Lung (tissue), 11 donors: ENCODE measurements at regions not wholly inside any gene's neighbourhood (a gene's known extent, or its start where the extent isn't known, plus 50 kb on each side); places are given as distances from the start of the nearest gene placed in this dataset.
A peak's percentile ranks its signal among the peaks of the same experiment; 100 is the strongest.

Experiments used
- ATAC-seq: fragments of 200-7000 bp; cut with Tn5 transposase; one replicate; pipeline ENCODE4 v1.9.1; 2020; ENCODE audit warnings: moderate number of reproducible peaks; ENCODE audit not compliant: insufficient read depth, low FRiP score
- DNase-seq, 3 donors: peaks; one replicate each; pipeline ENCODE4 v3.0.0-alpha.2; 2013 to 2017
- H3K27ac ChIP-seq, 2 donors: one replicate each; pipeline ENCODE4 v1.5.1; 2013; ENCODE audit warnings: mild to moderate bottlenecking in 2 of 2, moderate library complexity in 2 of 2, control low read depth in 1 of 2, inconsistent platforms in 1 of 2, low read depth in 1 of 2, low read length in 1 of 2
- H3K27me3 ChIP-seq, 3 donors: one replicate each; pipeline ENCODE4 v1.5.1; 2013; ENCODE audit warnings: low read length in 2 of 3; ENCODE audit not compliant: control insufficient read depth in 3 of 3, insufficient read depth in 3 of 3
- H3K36me3 ChIP-seq, 4 donors: one replicate each; pipeline ENCODE4 v1.5.1; 2013; ENCODE audit warnings: low read length in 4 of 4, mild to moderate bottlenecking in 1 of 4, moderate library complexity in 1 of 4; ENCODE audit not compliant: control insufficient read depth in 4 of 4, insufficient read depth in 4 of 4
- H3K4me1 ChIP-seq, 5 donors: one replicate each; pipeline ENCODE4 v1.5.1; 2013; ENCODE audit warnings: low read length in 5 of 5, mild to moderate bottlenecking in 2 of 5, moderate library complexity in 1 of 5; ENCODE audit not compliant: control insufficient read depth in 5 of 5, insufficient read depth in 5 of 5
- H3K4me3 ChIP-seq: one replicate; pipeline ENCODE4 v1.5.1; 2013; ENCODE audit warnings: mild to moderate bottlenecking, control low read depth, moderate library complexity
- H3K9ac ChIP-seq, 2 donors: one replicate each; pipeline ENCODE4 v1.5.1; 2013; ENCODE audit warnings: low read length in 2 of 2, control low read depth in 1 of 2; ENCODE audit not compliant: insufficient read depth in 1 of 2
- H3K9me3 ChIP-seq, 4 donors: one replicate each; pipeline ENCODE4 v1.5.1; 2013; ENCODE audit warnings: low read length in 3 of 4, mild to moderate bottlenecking in 1 of 4, moderate library complexity in 1 of 4; ENCODE audit not compliant: control insufficient read depth in 4 of 4, insufficient read depth in 3 of 4
- CTCF ChIP-seq: IDR thresholded peaks from 2 replicates; pipeline ENCODE4 v1.5.1; 2012; ENCODE audit warnings: mild to moderate bottlenecking; ENCODE audit errors: control extremely low read depth, extremely low read depth
- WGBS, 2 donors: extraction: QIAGEN DNeasy Blood & Tissue Kit; methylation state at CpG; one replicate each; pipeline ENCODE4 v1.1.7; 2013; 5-methylcytosine and 5-hydroxymethylcytosine counted together
- donor health status: control.
- donor health status: control.
- donor health status: Bipolar disorder and iron deficiency.
- donor health status: healthy.
- donor health status: DM: yes; HTN: yes; CAD: no.

GRCh38 chr10:117780411-117780810 lies 237.9 kb downstream of the EMX2 start:
- Histone ChIP-seq H3K9ac (no peak overlapping the region), H3K27me3 (no peaks in the 10 kb centered on the region), H3K27ac (no peak overlapping the region), H3K4me1 (peaks cover 0 to 3% (median 0%) of the 10 kb centered on the region in 5 donors), H3K9me3 (peaks cover 0 to 5% (median 0%) of the 10 kb centered on the region in 4 donors), H3K36me3 (no peaks in the 10 kb centered on the region), H3K4me3 (no peak overlapping the region)
- TF ChIP-seq CTCF, result no peak
- ATAC-seq, result no peak
- 98 to 100% methylated on average over 1 of the region's 1 CpG for WGBS, 2 donors
- no peak for DNase-seq

GRCh38 chr10:117781216-117781831 lies 238.8 kb downstream of the EMX2 start:
- DNase-seq (no peak), ATAC-seq (no peak)
- Histone ChIP-seq H3K4me3 (no peak overlapping the region), H3K9me3 (peaks cover 0 to 5% (median 0%) of the 10 kb centered on the region in 4 donors), H3K27ac (no peak overlapping the region), H3K27me3 (no peaks in the 10 kb centered on the region), H3K36me3 (no peaks in the 10 kb centered on the region), H3K4me1 (peaks cover 0 to 3% (median 0%) of the 10 kb centered on the region in 5 donors), H3K9ac (no peak overlapping the region)
- no peak for TF ChIP-seq CTCF
- 86 to 89% methylated on average over 7 of the region's 7 CpGs for WGBS, 2 donors

GRCh38 chr10:117782276-117782675 lies 239.7 kb downstream of the EMX2 start:
- no peaks in the 10 kb centered on the region for H3K36me3 ChIP-seq
- DNase-seq, result peak in 2 of 3 donors; percentile 20 to 60
- peaks cover 0 to 5% (median 0%) of the 10 kb centered on the region in 4 donors for H3K9me3 ChIP-seq
- no peak overlapping the region for H3K27ac ChIP-seq
- ATAC-seq, result no peak
- H3K9ac ChIP-seq, result no peak overlapping the region
- peaks cover 0 to 3% (median 0%) of the 10 kb centered on the region in 5 donors for H3K4me1 ChIP-seq
- no peak for TF ChIP-seq CTCF
- no peak overlapping the region for H3K4me3 ChIP-seq
- H3K27me3 ChIP-seq, result no peaks in the 10 kb centered on the region
- WGBS, 2 donors, result 13 to 22% methylated on average over 5 of the region's 5 CpGs
